ENCODE measurements at regions not wholly inside any gene's neighbourhood (a gene's known extent, or its start where the extent isn't known, plus 50 kb on each side); places are given as distances from the start of the nearest gene placed in this dataset.

- TF ChIP-seq CTCF (conservative IDR thresholded peaks at IDR 0.05; ENCODE audit: low read depth, low read length) (no peak), EZH2 (IDR thresholded peaks at IDR 0.05; ENCODE audit: low read length, unreplicated experiment) (no peak), EZH2phosphoT487 (IDR thresholded peaks at IDR 0.05; ENCODE audit: borderline replicate concordance, low read length) (no peak)
Observed at GRCh38 chr12:123044351-123044750, 63.9 kb downstream of the ARL6IP4 start.

Data from PC-3 (cell line).